Activated naive CD4-positive, alpha-beta T cell treated with anti-CD3 and anti-CD28 coated beads, Interleukin-2, amount 10 ng/mL, durations not matched to agents 7 days and 5 days (primary cell): ENCODE measurements at regions not wholly inside any gene's neighbourhood (a gene's known extent, or its start where the extent isn't known, plus 50 kb on each side); places are given as distances from the start of the nearest gene placed in this dataset.

Experiments
- CTCF ChIA-PET: fragments of 350-600 bp; sonication (Branson Sonifier 250); formaldehyde crosslinking; loops from one replicate; lab custom pipeline; 2021; ENCODE audit warnings: antibody characterized with exemption; lab: Charles Lee
- DNase-seq: peaks from one replicate; pipeline ENCODE4 v3.0.0-alpha.2; 2020
- H3K27ac Mint-ChIP-seq: one replicate; pipeline ENCODE4 v1.8.0; 2021; ENCODE audit warnings: mild to moderate bottlenecking, moderate library complexity, mixed read lengths
- H3K27me3 Mint-ChIP-seq: one replicate; pipeline ENCODE4 v1.8.0; 2021; ENCODE audit warnings: mild to moderate bottlenecking, mixed read lengths
- H3K36me3 Mint-ChIP-seq: one replicate; pipeline ENCODE4 v1.8.0; 2021; ENCODE audit warnings: mixed read lengths
- H3K4me1 Mint-ChIP-seq: one replicate; pipeline ENCODE4 v1.8.0; 2021; ENCODE audit warnings: mixed read lengths
- H3K4me3 Mint-ChIP-seq: one replicate; pipeline ENCODE4 v1.8.0; 2021; ENCODE audit warnings: mild to moderate bottlenecking, moderate library complexity, mixed read lengths
- H3K9me3 Mint-ChIP-seq: one replicate; pipeline ENCODE4 v1.8.0; 2021; ENCODE audit warnings: mixed read lengths

GRCh38 chr1:4309676-4310320 is 344.6 kb upstream of the AJAP1 start:
- no peak for DNase-seq
- Mint-ChIP-seq H3K27me3 (no peaks in the 10 kb centered on the region), H3K36me3 (no peaks in the 10 kb centered on the region), H3K27ac (no peak overlapping the region), H3K4me1 (no peaks in the 10 kb centered on the region), H3K9me3 (peaks cover 14% of the 10 kb centered on the region), H3K4me3 (no peak overlapping the region)
- CTCF ChIA-PET, result no interaction called here

DNA sequence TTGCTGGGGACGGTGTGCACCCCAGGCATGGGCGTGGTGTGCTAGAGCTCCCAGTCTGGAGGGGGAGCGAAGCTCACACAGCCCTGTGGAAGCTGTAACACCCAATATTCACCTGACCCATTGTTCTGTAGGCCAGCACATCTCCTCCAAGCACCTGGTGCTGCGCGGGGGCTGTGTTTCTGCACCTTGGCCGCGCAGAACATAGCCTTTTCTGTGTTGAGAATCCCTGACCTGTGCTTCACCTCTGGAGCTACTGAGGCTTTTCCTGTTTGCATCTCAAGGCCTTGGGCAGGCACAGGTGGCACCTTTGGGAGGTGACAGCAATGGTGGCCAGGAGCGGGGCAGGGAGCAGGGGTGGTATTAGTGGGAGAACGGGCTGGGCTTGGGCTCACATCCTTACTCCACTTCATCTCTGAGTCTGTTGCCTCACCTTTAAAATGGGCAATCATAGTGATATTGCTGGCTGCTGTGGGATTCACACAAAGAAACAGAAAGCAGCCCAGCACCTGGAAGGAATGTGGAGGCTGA is 343.9 kb upstream of the AJAP1 start:
- Mint-ChIP-seq H3K9me3 (peaks cover 20% of the 10 kb centered on the region), H3K27ac (no peak overlapping the region), H3K4me3 (no peak overlapping the region), H3K36me3 (no peaks in the 10 kb centered on the region), H3K27me3 (no peaks in the 10 kb centered on the region), H3K4me1 (no peaks in the 10 kb centered on the region)
- CTCF ChIA-PET, result no interaction called here
- DNase-seq, result no peak

- Mint-ChIP-seq H3K27me3 (no peaks in the 10 kb centered on the region), H3K4me1 (no peaks in the 10 kb centered on the region), H3K9me3 (peaks cover 13% of the 10 kb centered on the region), H3K4me3 (no peak overlapping the region), H3K27ac (no peak overlapping the region), H3K36me3 (no peaks in the 10 kb centered on the region)
- CTCF ChIA-PET, result no interaction called here
- no peak for DNase-seq
Measured at GRCh38 chr1:4312024-4312423, 342.4 kb upstream of the AJAP1 start.

GRCh38 chr1:4315202-4315601 is 339.2 kb upstream of the AJAP1 start:
- DNase-seq, result no peak
- H3K27ac Mint-ChIP-seq, result no peak overlapping the region
- no peak overlapping the region for H3K4me3 Mint-ChIP-seq
- no peaks in the 10 kb centered on the region for H3K27me3 Mint-ChIP-seq
- no peaks in the 10 kb centered on the region for H3K36me3 Mint-ChIP-seq
- peaks cover 13% of the 10 kb centered on the region for H3K9me3 Mint-ChIP-seq
- CTCF ChIA-PET, result no interaction called here
- no peaks in the 10 kb centered on the region for H3K4me1 Mint-ChIP-seq

DNA sequence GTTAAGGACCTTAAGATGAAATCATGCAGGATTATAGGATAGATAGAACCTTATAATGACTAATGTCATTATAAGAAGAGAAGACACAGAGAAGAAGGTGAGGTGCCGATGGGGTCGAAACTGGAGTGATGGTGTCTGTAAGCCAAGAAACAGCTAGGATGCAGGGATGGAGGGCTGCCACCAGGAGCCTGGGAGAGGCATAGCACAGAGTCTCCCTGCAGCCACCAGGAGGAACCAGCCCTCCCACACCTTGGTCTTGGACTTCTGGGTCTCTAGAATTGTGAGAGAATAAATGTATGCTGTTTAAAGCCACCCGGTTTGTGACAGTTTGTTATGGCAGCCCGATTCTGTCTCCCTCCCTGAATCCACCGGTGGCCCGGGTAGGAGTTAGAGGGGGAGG is 337.2 kb upstream of the AJAP1 start:
- Mint-ChIP-seq H3K4me3 (no peak overlapping the region), H3K4me1 (no peaks in the 10 kb centered on the region), H3K27me3 (no peaks in the 10 kb centered on the region), H3K27ac (no peak overlapping the region), H3K9me3 (peaks cover 13% of the 10 kb centered on the region), H3K36me3 (no peaks in the 10 kb centered on the region)
- CTCF ChIA-PET, result no interaction called here
- no peak for DNase-seq

DNA sequence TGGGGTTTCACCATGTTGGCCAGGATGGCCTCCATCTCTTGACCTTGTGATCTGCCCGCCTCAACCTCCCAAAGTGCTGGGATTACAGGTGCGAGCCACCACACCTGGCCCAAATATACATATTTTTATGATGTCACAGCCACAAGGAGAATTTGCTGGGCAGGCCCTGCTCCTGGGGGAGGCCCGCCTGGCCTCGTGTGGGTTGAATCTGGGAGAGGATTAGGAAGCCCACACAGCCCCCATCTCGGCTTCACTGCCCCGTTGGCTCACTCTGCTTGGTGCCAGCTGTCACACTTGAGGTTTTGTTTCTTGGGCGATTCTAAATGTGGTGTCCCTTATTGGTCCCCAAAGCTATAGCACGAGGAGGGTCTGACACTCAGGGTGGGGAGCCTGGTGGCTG is 335.7 kb upstream of the AJAP1 start:
- Mint-ChIP-seq H3K27me3 (no peaks in the 10 kb centered on the region), H3K27ac (no peak overlapping the region), H3K4me3 (no peak overlapping the region), H3K4me1 (no peaks in the 10 kb centered on the region), H3K36me3 (no peaks in the 10 kb centered on the region), H3K9me3 (peaks cover 9% of the 10 kb centered on the region)
- CTCF ChIA-PET, result no interaction called here
- no peak for DNase-seq

DNA sequence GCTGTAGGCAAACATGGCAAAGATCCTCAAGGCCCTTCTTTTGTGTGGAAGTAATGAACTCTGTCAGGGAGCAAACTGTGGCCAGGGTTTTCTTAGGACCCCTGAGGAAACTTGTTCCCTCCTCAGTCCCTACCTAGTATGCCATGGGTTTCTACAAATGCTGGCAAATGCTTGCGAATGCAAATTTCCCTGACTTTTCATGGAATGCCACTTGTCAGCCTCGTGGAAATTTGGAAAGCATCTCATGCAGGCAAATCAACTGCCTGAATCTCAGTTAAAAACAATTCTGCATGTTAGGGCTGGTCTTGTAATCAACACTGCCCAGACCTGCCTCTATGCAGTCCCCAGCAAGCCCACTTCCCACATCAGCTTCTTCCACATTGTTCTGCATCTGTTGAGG is 334.9 kb upstream of the AJAP1 start:
- no peak overlapping the region for H3K27ac Mint-ChIP-seq
- H3K27me3 Mint-ChIP-seq, result no peaks in the 10 kb centered on the region
- H3K4me1 Mint-ChIP-seq, result no peaks in the 10 kb centered on the region
- no peak overlapping the region for H3K4me3 Mint-ChIP-seq
- CTCF ChIA-PET, result no interaction called here
- no peaks in the 10 kb centered on the region for H3K36me3 Mint-ChIP-seq
- peaks cover 8% of the 10 kb centered on the region for H3K9me3 Mint-ChIP-seq
- no peak for DNase-seq

GRCh38 chr1:4322881-4323280 is 331.5 kb upstream of the AJAP1 start:
- DNase-seq, result no peak
- Mint-ChIP-seq H3K27ac (no peak overlapping the region), H3K9me3 (no peaks in the 10 kb centered on the region), H3K36me3 (no peaks in the 10 kb centered on the region), H3K27me3 (peaks cover 4% of the 10 kb centered on the region), H3K4me3 (no peak overlapping the region), H3K4me1 (no peaks in the 10 kb centered on the region)
- CTCF ChIA-PET, result no interaction called here

DNA sequence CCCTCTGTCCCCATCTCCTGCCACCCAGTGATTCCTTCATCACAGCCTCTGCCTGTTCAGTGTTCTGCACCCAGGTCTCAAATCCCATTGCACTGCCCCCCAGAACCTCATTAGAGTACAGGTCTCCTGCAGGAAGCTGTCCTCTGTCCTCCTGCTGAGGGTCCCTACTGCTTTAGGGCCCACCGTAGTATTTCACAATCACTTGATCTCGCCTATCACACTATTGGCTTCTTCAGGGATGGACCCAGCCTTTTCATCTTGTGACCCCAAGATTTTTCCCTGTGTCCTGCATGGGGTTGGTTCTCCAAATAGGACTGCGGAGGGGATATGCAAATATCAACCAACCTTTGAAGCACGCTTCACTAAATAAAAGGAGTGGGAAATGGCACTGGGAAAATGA is 331.1 kb upstream of the AJAP1 start:
- no peak for DNase-seq
- Mint-ChIP-seq H3K4me3 (no peak overlapping the region), H3K27me3 (peaks cover 4% of the 10 kb centered on the region), H3K9me3 (no peaks in the 10 kb centered on the region), H3K27ac (no peak overlapping the region), H3K36me3 (no peaks in the 10 kb centered on the region), H3K4me1 (no peaks in the 10 kb centered on the region)
- CTCF ChIA-PET, result no interaction called here

GRCh38 chr1:4324525-4324924 is 329.9 kb upstream of the AJAP1 start:
- Mint-ChIP-seq H3K4me3 (no peak overlapping the region), H3K4me1 (no peaks in the 10 kb centered on the region), H3K36me3 (no peaks in the 10 kb centered on the region), H3K27ac (no peak overlapping the region), H3K9me3 (no peaks in the 10 kb centered on the region), H3K27me3 (peaks cover 4% of the 10 kb centered on the region)
- no peak for DNase-seq
- CTCF ChIA-PET, result no interaction called here

DNA sequence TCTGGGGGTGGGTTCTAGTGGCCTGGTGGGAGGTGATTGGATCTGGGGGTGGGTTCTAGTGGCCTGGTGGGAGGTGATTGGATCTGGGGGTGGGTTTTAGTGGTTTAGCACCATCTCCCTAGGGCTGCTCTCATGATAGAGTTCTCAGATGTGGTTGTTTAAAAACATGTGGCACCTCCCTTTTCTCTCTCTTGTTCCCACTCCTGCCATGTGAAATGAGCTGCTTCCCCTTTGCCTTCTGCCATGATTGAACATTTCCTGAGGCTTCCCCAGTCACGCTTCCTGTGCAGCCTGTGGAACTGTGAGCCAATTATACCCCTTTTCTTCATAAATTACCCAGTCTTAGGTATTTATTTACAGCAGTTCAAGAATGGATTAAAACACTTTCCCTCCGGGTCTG is 327.3 kb upstream of the AJAP1 start:
- Mint-ChIP-seq H3K27me3 (peaks cover 4% of the 10 kb centered on the region), H3K4me3 (no peak overlapping the region), H3K4me1 (no peaks in the 10 kb centered on the region), H3K27ac (no peak overlapping the region), H3K36me3 (no peaks in the 10 kb centered on the region), H3K9me3 (peaks cover 7% of the 10 kb centered on the region)
- no peak for DNase-seq
- CTCF ChIA-PET, result no interaction called here

DNA sequence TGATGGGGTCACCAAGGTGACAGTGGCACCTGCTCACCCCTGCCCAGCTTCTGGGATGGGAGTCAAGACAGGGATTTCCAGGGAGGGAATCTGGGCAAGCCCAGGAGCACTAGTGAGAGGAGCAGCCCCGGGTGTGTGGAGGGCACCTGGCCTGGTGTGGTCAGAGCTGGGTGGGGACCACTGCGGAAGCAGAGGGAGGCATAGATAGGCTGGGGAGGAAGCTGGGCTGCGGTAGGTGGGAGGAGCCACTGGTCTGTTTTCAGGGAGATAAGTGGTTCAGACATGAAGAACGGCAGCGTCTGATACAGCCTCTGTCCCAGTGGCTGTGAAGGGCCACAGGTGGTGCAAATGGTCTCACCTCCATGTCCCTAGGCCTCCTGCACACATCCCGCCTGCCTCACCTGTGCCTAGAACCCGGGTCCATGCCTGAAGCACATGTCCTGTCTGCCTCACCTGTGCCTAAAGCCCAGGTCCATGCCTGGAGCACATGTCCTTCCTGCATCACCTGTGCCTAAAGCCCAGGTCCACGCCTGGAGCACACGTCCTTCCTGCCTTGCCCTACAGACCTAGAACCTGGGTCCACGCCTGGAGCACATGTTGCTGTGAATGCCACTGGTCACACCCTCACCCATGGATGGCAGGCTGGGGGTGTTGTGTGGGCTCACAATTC is 325.9 kb upstream of the AJAP1 start:
- Mint-ChIP-seq H3K36me3 (no peaks in the 10 kb centered on the region), H3K27me3 (peaks cover 4% of the 10 kb centered on the region), H3K9me3 (peaks cover 7% of the 10 kb centered on the region), H3K4me3 (no peak overlapping the region), H3K27ac (no peak overlapping the region), H3K4me1 (no peaks in the 10 kb centered on the region)
- CTCF ChIA-PET, result no interaction called here
- DNase-seq, result no peak

DNA sequence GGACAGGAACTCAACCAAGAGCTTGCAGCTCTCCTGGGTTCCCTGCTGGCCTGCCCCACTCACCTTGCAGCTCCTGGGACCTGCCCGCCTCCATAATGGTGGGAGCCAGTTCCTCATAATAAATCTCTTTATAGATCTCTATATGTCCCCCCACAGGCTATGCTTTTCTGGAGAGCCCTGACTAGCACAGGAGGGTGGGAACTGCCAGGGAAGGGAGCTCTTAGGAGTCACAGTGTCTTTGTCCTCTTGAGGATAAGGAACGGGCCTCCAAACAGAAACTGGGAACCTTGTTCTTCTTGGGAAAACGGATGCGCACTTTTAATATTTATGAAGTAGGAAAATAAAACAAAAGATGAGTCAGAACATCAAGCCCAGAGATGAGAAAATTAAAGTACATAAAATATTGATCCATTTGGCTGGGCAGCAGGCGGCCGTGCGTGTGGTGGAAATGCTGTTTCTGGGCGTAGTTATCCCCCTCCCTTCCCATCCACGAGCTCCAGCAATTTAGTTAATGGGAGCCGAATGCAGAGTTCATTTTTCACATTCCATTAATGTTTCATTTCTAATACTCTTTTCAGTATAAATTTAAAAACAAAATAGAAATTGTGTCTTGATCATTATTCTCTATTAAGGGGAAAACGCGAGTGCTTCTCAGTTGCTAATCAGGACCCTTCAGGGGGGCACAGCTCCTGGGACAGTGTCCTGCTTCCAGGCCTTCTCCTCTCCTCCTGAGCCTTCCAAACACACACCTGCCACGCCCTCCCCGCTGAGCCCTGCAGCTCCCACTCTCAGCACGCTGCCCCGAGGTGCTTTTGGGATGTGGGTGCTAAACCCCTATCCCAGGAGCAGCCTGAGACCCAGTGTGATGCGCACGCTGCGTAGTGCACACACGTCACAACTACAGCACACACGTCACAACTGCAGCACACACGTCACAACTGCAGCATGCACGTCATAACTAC is 323.3 kb upstream of the AJAP1 start:
- no peak overlapping the region for H3K27ac Mint-ChIP-seq
- H3K27me3 Mint-ChIP-seq, result peaks cover 4% of the 10 kb centered on the region
- no peaks in the 10 kb centered on the region for H3K36me3 Mint-ChIP-seq
- H3K4me1 Mint-ChIP-seq, result no peaks in the 10 kb centered on the region
- no peak overlapping the region for H3K4me3 Mint-ChIP-seq
- peaks cover 7% of the 10 kb centered on the region for H3K9me3 Mint-ChIP-seq
- DNase-seq, result no peak
- CTCF ChIA-PET, result no interaction called here

DNA sequence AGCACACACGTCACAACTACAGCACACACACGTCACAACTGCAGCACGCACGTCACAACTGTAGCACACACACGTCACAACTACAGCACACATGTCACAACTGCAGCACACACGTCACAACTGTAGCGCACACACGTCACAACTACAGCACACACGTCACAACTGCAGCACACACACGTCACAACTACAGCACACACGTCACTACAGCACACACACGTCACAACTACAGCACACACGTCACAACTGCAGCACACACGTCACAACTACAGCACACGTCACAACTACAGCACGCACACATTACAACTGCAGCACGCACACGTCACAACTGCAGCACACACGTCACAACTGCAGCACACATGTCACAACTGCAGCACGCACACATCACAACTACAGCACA is 322.6 kb upstream of the AJAP1 start:
- H3K27me3 Mint-ChIP-seq, result peaks cover 4% of the 10 kb centered on the region
- H3K9me3 Mint-ChIP-seq, result peaks cover 11% of the 10 kb centered on the region
- DNase-seq, result no peak
- CTCF ChIA-PET, result no interaction called here
- no peak overlapping the region for H3K4me3 Mint-ChIP-seq
- H3K4me1 Mint-ChIP-seq, result no peaks in the 10 kb centered on the region
- H3K27ac Mint-ChIP-seq, result no peak overlapping the region
- H3K36me3 Mint-ChIP-seq, result no peaks in the 10 kb centered on the region
